ENCODE measurements at regions not wholly inside any gene's neighbourhood (a gene's known extent, or its start where the extent isn't known, plus 50 kb on each side); places are given as distances from the start of the nearest gene placed in this dataset.
"Not testable (repeated sequence)": the region's sequence is repeated elsewhere in the genome, so short reads cannot be mapped to it uniquely, and the experiment has no call there.

DNA sequence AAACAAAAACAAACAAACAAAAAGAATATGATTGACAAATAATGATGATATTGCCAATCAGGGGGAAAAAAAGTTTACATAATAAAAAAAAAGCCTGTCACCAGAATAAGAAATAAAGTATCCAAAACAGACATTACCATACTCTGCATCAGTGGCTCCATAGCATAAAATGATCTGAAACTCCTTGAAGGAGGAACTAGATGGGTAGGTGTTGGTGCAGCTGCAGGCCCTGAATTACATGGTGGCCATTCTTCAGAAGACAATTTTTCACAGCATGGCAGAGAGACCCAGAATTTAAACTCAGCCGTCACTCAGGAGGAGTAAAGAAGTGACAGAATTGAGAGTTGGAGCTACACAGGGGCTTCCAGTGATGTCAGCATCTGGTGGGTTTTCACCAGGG is 60.2 kb downstream of the GLUL start:
- DNase-seq = no peak

GRCh38 chr1:182330303-182330702 is 61.3 kb downstream of the GLUL start:
- DNase-seq = no peak

- DNase-seq = no peak
Measured at GRCh38 chr1:182329471-182329870, 62.1 kb downstream of the GLUL start.

GRCh38 chr1:182328591-182328990 is 63.0 kb downstream of the GLUL start:
- no peak for DNase-seq

- DNase-seq = no peak
Measured at GRCh38 chr1:182325339-182325738, 66.3 kb downstream of the GLUL start.

- DNase-seq = not testable (repeated sequence)
Measured at GRCh38 chr1:182321532-182321931, 70.1 kb downstream of the GLUL start.

GRCh38 chr1:182317611-182318161 is 73.9 kb downstream of the GLUL start:
- DNase-seq = no peak

DNA sequence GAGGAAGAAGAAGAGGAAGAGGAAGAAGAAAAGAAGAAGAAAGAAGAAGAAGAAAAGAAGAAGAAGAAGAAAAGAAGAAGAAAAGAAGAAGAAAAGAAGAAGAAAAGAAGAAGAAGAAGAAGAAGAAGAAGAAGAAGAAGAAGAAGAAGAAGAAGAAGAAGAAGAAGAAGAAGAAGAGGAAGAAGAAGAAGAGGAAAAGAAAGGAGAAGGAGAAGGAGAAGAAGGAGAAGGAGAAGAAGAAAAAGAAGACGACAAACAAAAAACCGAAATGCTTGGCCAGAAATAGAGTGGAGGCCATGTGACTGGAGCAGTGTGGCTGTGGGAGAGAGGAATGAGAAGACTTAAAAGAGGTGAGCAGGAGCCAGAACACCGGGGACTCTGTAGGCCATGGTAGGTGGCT is 75.1 kb downstream of the GLUL start:
- DNase-seq = not testable (repeated sequence)

DNA sequence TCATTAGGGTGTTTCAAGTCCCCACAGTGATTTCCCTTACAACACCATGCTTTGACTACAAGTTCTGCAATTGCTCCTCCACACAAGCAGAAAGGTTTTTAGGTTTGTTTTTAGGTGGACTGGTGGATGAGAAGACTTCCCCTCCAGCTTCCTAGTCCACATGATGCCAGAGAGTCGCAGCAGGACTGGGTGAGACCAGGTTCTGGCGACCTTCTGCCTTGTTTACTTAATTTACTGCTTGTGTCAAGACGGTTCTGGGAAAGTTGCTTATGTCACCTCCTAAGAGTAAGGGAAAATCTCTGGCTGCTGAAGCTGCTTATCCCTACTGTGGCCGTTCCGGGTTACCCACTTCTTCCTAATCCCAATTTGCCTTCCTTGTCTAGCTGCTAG is 76.4 kb downstream of the GLUL start:
- DNase-seq = no peak

DNA sequence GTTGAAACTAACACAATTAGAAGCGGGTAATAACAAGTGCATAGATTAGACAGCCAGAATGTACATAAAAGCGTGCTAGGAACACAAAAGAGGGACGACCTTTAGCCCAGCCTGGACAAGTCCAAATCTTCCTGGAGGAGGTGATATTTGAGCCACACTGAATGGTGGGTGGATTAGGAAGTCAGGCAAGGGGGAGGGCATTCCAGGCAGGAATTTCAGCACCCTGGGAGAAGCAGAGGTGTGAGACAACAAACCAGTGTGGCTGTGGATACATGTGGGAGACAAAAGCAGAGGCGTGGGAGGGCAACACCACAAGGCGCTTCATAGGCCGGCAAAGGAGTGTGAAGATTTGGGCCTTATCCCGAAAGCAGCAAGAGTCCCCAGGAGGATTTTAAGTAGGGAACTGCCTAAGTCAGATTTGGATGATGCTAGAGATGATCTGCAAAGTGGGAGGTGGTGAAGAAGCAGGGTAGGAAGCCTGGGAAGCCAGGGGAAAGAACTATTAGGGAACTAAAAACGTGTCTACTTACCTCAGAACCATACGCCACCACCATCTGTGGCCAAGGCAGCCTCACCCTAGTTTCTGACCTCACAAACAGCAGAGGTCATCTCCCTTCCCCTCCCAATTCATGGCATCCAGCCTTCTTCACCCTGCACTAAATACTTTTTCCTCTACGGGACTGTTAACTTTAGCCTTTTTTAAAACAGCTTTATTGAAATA is 81.8 kb downstream of the GLUL start:
- no peak for DNase-seq

DNA sequence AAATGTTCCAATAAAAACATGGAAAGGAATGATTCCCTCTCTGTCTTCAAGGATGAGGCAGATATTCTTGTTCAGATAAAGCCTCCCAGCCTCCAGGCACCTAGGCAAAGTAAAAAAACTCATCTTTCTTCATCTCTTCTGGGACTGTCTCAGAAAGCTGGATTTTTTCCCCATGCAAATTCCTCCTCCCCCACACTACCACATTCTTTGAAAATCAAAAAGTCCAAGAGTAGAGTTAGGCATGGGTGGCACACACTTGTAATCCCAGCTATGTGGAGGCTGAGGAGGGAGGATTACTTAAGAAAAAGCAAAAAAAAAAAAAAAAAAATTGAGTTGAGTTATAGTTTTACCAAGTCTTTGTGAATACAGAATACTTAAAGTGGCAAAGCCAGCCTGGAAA is 82.8 kb downstream of the GLUL start:
- DNase-seq = no peak

GRCh38 chr1:182307486-182307885 is 84.1 kb downstream of the GLUL start:
- DNase-seq = not testable (repeated sequence)

GRCh38 chr1:182305861-182306260 is 85.7 kb downstream of the GLUL start:
- no peak for DNase-seq

DNA sequence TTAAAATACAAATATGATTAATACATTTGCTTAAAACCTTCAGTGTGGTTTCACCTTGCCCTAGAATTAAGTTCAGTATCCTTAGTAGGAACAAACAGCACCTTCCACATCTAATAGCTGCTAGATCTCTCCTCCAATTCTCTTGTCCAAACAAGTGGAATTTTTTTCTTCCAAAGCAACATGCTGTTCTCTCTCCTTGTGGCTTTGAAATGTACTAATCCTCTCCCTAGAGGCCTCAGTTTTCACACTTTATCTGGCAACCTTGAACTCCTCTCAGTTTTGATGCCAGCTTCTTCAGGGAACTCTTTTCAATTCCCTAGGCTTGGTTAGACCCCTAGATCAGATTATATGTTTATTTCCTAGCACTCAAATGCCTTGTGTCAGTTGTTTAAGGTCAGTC is 87.0 kb downstream of the GLUL start:
- DNase-seq = no peak

DNA sequence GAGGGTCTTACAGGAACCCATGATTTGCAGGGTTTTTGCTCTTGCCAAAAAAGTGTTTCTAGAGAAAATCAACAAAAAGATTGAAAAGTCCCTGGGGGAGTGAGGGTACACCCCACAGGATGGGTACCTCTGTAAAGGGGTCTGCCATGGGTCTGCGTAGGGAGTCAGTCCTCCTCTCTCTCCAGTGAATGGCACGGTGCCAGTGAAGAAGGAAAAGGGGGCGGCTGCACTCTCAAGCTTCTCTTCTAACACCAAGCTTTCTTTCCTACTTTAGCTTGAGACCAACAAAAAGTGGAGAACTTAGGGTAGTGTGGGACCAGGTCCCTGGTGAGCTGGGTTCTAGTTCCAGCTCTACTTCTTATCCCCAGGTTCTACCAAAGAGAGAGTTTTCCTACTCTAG is 87.4 kb downstream of the GLUL start:
- DNase-seq = no peak

- no peak for DNase-seq
Measured at GRCh38 chr1:182303778-182304177, 87.8 kb downstream of the GLUL start.

DNA sequence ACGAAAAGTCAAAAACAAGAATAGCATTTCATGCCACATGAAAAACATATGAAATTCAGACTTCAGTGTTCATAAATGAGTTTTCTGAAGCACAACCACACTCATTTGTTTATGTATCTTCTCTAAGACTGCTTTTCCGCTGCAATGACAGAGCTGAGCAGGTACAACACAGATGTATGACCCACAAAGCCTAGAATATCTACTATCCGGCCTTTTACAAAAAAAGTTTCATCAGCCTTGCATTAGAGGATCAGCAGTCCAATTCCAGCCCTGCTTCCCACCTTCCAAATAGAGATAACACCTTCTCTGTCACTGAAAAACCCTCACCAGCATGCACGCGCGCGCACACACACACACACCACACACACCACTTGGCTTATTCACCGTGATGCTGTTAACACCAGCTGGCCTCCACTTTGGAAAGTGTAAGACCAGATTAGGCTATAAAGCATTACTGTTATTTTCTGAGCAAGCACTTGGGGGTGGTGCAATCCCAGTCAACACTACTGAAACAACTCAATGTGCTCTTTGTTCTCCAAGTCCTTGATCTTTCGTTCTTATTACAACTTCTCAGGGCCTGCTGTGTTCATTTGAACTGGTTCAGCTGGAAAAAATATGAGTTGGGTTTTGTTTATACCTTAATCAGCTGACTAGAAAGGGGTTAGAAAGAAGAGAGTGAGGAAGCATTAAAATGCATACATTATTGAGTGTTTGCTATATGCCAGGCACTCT is 90.0 kb downstream of the GLUL start:
- DNase-seq = no peak

DNA sequence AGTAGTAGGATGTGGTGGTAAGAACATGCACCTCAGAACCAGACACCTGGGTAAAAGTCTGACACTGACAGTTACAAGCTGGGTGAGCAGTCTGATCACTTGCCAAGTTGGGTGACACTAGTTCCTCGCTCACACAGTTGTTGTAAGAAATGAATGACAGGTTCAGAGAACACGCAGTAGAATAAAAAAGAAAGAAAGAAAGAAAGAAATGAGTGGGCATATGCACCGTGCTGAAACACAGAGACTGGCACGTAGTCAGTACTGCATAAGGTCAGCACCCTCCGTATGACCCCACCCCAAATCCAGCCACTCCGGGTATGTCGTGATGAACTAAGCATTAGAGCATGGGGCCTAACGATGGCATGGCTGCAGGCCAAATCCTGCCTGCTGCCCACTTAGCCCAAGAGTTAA is 90.6 kb downstream of the GLUL start:
- DNase-seq = no peak

DNA sequence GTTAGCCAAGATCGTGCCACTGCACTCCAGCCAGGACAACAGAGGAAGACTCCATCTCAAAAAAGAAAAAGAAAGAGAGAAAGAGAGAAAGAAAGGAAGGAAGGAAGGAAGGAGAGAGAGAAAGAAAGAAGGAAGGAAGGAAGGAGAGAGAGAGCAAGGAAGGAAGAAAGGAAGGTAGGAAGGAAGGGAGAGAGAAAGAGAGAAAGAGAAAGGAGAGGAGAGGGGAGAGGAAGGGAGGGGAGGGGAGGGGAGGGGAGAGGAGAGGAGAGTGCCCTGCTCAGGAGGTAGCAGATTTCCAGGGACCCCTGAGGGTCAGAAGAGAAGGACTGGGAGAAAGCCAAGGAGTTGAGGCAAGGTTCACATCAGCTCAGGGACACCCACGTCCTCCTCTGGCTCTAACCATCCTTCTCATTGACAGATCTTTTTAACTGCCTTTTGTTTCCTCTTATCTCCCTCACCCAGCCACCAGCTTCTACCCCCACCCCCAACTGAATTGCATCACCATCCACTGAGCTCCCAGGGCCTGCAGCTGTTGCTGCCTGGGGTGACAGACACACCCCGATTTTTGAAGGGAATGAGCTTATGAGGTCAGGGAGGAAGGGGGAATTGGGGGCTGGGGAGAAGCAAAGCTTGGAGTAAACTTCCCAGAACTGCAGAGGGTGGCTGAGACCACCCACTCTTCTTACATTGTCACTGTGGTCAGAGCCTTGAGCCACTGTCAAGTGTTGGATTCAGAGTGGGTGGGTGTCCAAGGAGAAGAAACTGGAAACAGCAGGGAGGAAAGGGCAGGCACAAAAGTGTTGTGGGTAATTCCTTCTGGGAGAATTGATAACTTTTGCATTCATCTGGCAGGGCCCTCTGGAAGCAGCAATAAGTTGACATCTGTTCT is 91.6 kb downstream of the GLUL start:
- DNase-seq = no peak

GRCh38 chr1:182299054-182299727 is 92.4 kb downstream of the GLUL start:
- not testable (repeated sequence) for DNase-seq

DNA sequence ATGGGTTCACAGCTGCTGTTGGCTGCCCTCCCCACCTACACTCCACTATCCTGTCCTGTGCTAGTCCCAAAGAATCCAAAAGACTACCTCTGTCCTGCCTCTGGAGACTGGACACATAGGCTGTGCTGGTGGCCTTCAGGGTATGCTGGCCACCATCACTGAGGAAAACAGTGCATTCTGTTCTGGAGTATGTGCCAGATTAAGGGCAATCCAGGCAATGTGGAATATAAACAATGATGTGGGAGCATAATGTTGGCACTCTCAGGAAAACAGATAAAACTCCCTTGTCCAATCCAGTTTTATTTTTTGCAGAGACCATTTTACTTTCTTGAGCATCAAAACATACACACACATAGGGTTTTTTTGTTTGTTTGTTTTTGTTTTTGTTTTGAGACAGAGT is 94.3 kb downstream of the GLUL start:
- DNase-seq = no peak

- DNase-seq = no peak
Measured at GRCh38 chr1:182295697-182296096, 95.9 kb downstream of the GLUL start.
